Caco-2 (cell line): ENCODE measurements at regions not wholly inside any gene's neighbourhood (a gene's known extent, or its start where the extent isn't known, plus 50 kb on each side); places are given as distances from the start of the nearest gene placed in this dataset.

Experiments used
- BruUV-seq: library from RNA; stranded (reverse); fragments of 400-500 nt; replicated peaks from 2 replicates; lab custom pipeline; 2021; lab: Mats Ljungman, UMichigan
- CTCF ChIA-PET: fragments of 300-600 bp; sonication (Branson Sonifier 250); formaldehyde crosslinking; loops from one replicate; lab custom pipeline; 2022; ENCODE audit warnings: antibody characterized with exemption; lab: Charles Lee
- POLR2A ChIA-PET: fragments of 300-600 bp; sonication (Branson Sonifier 250); formaldehyde crosslinking; loops from one replicate; lab custom pipeline; 2022; ENCODE audit warnings: antibody characterized with exemption; lab: Charles Lee
- DNase-seq, 2 experiments: peaks; one replicate each; pipeline versions ENCODE4 v3.0.0 to v3.0.0-alpha.2; 2020 to 2022
- H3K27me3 ChIP-seq: replicated peaks from 2 replicates; pipeline ENCODE4 v1.6.0; 2011; ENCODE audit warnings: low read length; ENCODE audit not compliant: control insufficient read depth, insufficient read depth
- H3K36me3 ChIP-seq: 2 replicates; pipeline ENCODE4 v1.5.1; 2011; ENCODE audit warnings: low read length; ENCODE audit not compliant: control insufficient read depth, insufficient read depth
- H3K4me1 ChIP-seq: fragments of 250-450 bp; sonication (Bioruptor Pico); 2 replicates; pipeline ENCODE4 v1.5.1; 2020; ENCODE audit warnings: mild to moderate bottlenecking
- H3K4me3 ChIP-seq: 2 replicates; pipeline ENCODE4 v1.5.1; 2011; ENCODE audit warnings: low read depth, mild to moderate bottlenecking, control low read depth, low read length
- H3K9me3 ChIP-seq: fragments of 250-450 bp; sonication (Bioruptor Pico); 2 replicates; pipeline ENCODE4 v1.5.1; 2020; ENCODE audit warnings: mild to moderate bottlenecking, moderate library complexity
- H3K27ac Mint-ChIP-seq: one replicate; pipeline ENCODE4 v1.8.0; 2022; ENCODE audit warnings: mixed read lengths; ENCODE audit not compliant: unreplicated experiment
- H3K27me3 Mint-ChIP-seq: one replicate; pipeline ENCODE4 v1.8.0; 2022; ENCODE audit warnings: mixed read lengths; ENCODE audit not compliant: insufficient read depth, unreplicated experiment
- H3K36me3 Mint-ChIP-seq: one replicate; pipeline ENCODE4 v1.8.0; 2022; ENCODE audit warnings: mild to moderate bottlenecking, mixed read lengths; ENCODE audit not compliant: insufficient read depth, unreplicated experiment
- H3K4me1 Mint-ChIP-seq: one replicate; pipeline ENCODE4 v1.8.0; 2022; ENCODE audit warnings: low read depth, mixed read lengths; ENCODE audit not compliant: unreplicated experiment
- H3K4me3 Mint-ChIP-seq: one replicate; pipeline ENCODE4 v1.8.0; 2022; ENCODE audit warnings: mild to moderate bottlenecking, moderate library complexity, mixed read lengths; ENCODE audit not compliant: unreplicated experiment
- H3K9me3 Mint-ChIP-seq: one replicate; pipeline ENCODE4 v1.8.0; 2022; ENCODE audit warnings: mixed read lengths; ENCODE audit not compliant: unreplicated experiment
- intact Hi-C: fragments of 100-400 bp; cut with micrococcal nuclease; formaldehyde crosslinking; loops from one replicate; pipeline ENCODE4 v1.10.0; 2022; ENCODE audit not compliant: unreplicated experiment
- TF ChIP-seq, protein P1 (sequence below), 2 experiments: fragments of 200-600 bp in 1 of 2; IDR thresholded peaks; 1 replicate in 1 of 2; 2 replicates in 1 of 2; pipeline versions ENCODE4 v1.5.1 to v1.8.0; 2011 to 2022; ENCODE audit warnings: antibody characterized with exemption in 1 of 2, control low read depth in 1 of 2, inconsistent platforms in 1 of 2, low read depth in 1 of 2, low read length in 1 of 2, mild to moderate bottlenecking in 1 of 2, moderate library complexity in 1 of 2; ENCODE audit not compliant: insufficient read depth in 1 of 2, severe bottlenecking in 1 of 2, unreplicated experiment in 1 of 2

DNA sequence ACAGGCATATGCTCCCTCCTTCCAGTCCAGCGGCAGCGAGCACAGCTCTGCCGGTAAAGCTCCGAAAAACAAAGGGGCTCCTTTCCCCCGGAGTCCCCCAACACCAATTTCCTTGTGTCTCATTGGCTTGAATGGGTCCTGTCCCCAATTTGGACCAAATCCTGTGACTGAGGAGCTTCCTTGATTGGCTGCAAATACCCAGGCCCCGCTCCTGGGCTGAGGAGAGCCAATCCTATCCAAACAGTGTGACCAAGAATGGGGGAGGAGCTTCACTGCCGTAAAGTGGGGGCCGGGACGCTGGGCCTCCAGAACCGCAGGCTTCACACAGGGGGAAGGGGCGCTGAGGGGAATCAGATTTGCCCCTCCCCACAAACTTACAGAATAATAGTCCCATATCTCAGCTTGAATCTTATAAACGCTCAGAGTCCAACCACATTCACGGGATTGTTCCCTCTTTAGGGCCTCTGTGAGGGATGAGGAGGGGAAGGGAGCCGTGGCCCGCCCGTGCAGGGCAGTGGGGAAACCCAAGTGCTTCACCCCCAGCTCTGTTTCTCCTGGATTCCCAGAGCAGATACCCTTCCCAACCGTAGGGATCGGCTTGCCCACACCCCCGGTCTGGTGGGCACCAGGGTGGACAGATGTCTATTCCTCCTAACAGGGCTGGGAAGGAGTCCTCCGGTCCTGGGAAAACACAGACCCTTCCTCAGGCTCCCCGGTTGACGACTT, 141.0 kb upstream of the MLN start:
- H3K27me3 ChIP-seq: peaks cover 2% of the 10 kb centered on the region
- TF ChIP-seq, protein P1, sequence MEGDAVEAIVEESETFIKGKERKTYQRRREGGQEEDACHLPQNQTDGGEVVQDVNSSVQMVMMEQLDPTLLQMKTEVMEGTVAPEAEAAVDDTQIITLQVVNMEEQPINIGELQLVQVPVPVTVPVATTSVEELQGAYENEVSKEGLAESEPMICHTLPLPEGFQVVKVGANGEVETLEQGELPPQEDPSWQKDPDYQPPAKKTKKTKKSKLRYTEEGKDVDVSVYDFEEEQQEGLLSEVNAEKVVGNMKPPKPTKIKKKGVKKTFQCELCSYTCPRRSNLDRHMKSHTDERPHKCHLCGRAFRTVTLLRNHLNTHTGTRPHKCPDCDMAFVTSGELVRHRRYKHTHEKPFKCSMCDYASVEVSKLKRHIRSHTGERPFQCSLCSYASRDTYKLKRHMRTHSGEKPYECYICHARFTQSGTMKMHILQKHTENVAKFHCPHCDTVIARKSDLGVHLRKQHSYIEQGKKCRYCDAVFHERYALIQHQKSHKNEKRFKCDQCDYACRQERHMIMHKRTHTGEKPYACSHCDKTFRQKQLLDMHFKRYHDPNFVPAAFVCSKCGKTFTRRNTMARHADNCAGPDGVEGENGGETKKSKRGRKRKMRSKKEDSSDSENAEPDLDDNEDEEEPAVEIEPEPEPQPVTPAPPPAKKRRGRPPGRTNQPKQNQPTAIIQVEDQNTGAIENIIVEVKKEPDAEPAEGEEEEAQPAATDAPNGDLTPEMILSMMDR (IDR thresholded peaks at IDR 0.05; ENCODE audit: insufficient read depth in 1 of 2, low read depth in 1 of 2, low read length in 1 of 2, severe bottlenecking in 1 of 2, unreplicated experiment in 1 of 2): no peak
- H3K36me3 Mint-ChIP-seq: no peaks in the 10 kb centered on the region
- H3K4me3 ChIP-seq: no peak overlapping the region
- H3K4me1 Mint-ChIP-seq: no peaks in the 10 kb centered on the region
- CTCF ChIA-PET: no interaction called here
- H3K4me3 Mint-ChIP-seq: no peak overlapping the region
- intact Hi-C loops: no loop called here
- POLR2A ChIA-PET: no interaction called here
- no peaks in the 10 kb centered on the region for H3K9me3 Mint-ChIP-seq
- H3K27me3 Mint-ChIP-seq: peaks cover 13% of the 10 kb centered on the region
- no peak for DNase-seq
- no peak overlapping the region for H3K27ac Mint-ChIP-seq
- H3K36me3 ChIP-seq: no peaks in the 10 kb centered on the region
- no peaks in the 10 kb centered on the region for H3K9me3 ChIP-seq
- no peaks in the 10 kb centered on the region for H3K4me1 ChIP-seq
- BruUV-seq: no TSS peak

DNA sequence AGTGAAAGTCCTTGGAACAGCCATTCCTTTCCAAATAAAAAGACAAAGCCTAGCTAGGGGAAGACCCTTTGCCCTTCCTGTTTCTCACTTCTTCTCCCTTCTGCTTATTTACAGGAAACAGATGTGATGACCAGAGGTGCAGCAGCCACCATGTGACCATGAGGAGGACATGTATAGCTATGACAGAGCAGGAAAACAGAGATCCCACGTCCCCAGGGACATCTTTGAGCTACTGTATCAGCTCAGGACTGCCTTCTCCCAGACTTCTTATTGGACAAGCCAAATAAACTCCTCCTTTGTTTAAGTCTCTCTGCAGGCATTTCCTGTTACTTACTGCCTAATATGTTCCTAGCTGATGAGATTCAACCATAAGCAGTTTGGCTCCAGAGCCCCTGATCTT, 133.1 kb upstream of the MLN start:
- no peak overlapping the region for H3K4me3 Mint-ChIP-seq
- intact Hi-C loops: no loop called here
- Histone ChIP-seq H3K4me1 (no peaks in the 10 kb centered on the region), H3K36me3 (no peaks in the 10 kb centered on the region), H3K4me3 (no peak overlapping the region), H3K9me3 (no peaks in the 10 kb centered on the region), H3K27me3 (no peaks in the 10 kb centered on the region)
- H3K36me3 Mint-ChIP-seq: no peaks in the 10 kb centered on the region
- DNase-seq: no peak
- H3K4me1 Mint-ChIP-seq: no peaks in the 10 kb centered on the region
- no peak overlapping the region for H3K27ac Mint-ChIP-seq
- ChIA-PET CTCF (no interaction called here), POLR2A (no interaction called here)
- TF ChIP-seq, protein P1 (IDR thresholded peaks at IDR 0.05; ENCODE audit: insufficient read depth in 1 of 2, low read depth in 1 of 2, low read length in 1 of 2, severe bottlenecking in 1 of 2, unreplicated experiment in 1 of 2): no peak
- no peaks in the 10 kb centered on the region for H3K9me3 Mint-ChIP-seq
- no TSS peak for BruUV-seq
- H3K27me3 Mint-ChIP-seq: peaks cover 18% of the 10 kb centered on the region

DNA sequence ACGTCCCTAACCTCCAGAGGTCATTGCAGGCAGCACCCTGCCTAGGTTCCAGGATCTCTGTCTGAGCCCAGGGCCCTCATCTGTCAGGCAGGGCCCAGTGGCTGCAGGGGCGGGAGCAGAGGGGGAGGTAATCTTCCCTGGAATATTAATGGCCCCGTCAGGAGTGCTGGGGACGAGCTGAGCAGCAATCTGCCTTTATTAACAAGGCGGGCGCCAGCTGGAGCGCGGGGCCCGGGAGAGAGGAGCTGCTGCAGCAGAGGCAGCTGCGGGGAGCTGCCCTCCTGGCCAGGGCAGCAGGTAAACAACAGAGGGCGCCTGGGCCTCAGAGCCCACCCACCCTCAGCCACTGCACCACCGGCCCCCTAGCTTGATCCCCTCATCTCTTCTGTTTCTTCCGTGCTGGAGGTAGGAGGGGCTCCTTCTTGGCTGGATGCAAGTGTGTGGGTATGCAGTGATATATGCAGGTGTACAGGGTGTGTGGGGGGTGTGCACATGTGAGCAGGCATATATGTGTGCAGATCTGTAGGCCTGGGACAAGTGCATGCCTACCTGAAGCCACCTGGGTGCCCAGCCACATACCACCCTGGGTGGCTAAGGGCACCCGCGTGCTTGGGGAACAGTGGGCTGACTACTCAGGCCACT, 131.8 kb upstream of the MLN start:
- no peak overlapping the region for H3K4me3 ChIP-seq
- no peaks in the 10 kb centered on the region for H3K9me3 Mint-ChIP-seq
- no peaks in the 10 kb centered on the region for H3K4me1 ChIP-seq
- no peaks in the 10 kb centered on the region for H3K36me3 Mint-ChIP-seq
- H3K27ac Mint-ChIP-seq: no peak overlapping the region
- no peaks in the 10 kb centered on the region for H3K4me1 Mint-ChIP-seq
- H3K9me3 ChIP-seq: no peaks in the 10 kb centered on the region
- H3K27me3 ChIP-seq: no peaks in the 10 kb centered on the region
- no peaks in the 10 kb centered on the region for H3K36me3 ChIP-seq
- BruUV-seq: no TSS peak
- ChIA-PET CTCF (no interaction called here), POLR2A (no interaction called here)
- TF ChIP-seq, protein P1 (IDR thresholded peaks at IDR 0.05; ENCODE audit: insufficient read depth in 1 of 2, low read depth in 1 of 2, low read length in 1 of 2, severe bottlenecking in 1 of 2, unreplicated experiment in 1 of 2): no peak
- DNase-seq: no peak
- intact Hi-C loops: no loop called here
- peaks cover 22% of the 10 kb centered on the region for H3K27me3 Mint-ChIP-seq
- H3K4me3 Mint-ChIP-seq: no peak overlapping the region
